Panc1 (cell line): ENCODE measurements at regions not wholly inside any gene's neighbourhood (a gene's known extent, or its start where the extent isn't known, plus 50 kb on each side); places are given as distances from the start of the nearest gene placed in this dataset.

Experiments used
- POLR2AphosphoS5 ChIP-seq: IDR thresholded peaks from 2 replicates; pipeline ENCODE4 v1.6.1; 2012; ENCODE audit warnings: mild to moderate bottlenecking, low read depth, low read length, moderate library complexity
- SIN3A ChIP-seq: IDR thresholded peaks from 2 replicates; pipeline ENCODE4 v1.6.1; 2012; ENCODE audit warnings: low read depth, mild to moderate bottlenecking, low read length, moderate library complexity, borderline replicate concordance; ENCODE audit not compliant: insufficient read depth
- TCF7L2 ChIP-seq: IDR thresholded peaks from 2 replicates; pipeline ENCODE4 v1.6.1; 2011; ENCODE audit warnings: mild to moderate bottlenecking, low read depth, low read length, inconsistent platforms
- TF ChIP-seq, protein P1 (sequence below): fragments of 450-650 bp; IDR thresholded peaks from 2 replicates; pipeline ENCODE4 v1.5.1; 2017; ENCODE audit warnings: mild to moderate bottlenecking
- TF ChIP-seq, protein P2 (sequence below), 2 experiments: IDR thresholded peaks; 2 replicates each; pipeline ENCODE4 v1.6.1; 2011 to 2012; ENCODE audit warnings: low read depth in 2 of 2, control low read depth in 1 of 2, low read length in 1 of 2, mild to moderate bottlenecking in 1 of 2, moderate library complexity in 1 of 2; ENCODE audit not compliant: insufficient read depth in 1 of 2

DNA sequence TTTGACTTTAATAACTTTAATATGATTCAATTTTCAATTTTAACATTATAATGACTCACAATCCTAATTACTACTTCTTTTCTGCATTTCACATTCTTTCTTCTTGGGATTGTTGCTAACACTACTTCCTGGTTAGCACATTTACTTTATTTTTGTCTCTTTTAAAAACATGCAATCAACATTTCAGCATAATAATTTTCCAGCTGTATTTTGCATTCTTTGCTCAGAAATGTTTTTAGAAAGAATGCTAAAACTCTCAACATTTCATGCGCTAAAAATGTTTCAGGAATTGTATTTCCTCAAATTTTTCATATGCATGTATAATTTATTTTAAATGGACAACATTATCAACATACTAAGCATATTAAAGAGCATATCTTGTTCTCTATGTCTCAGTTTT, 1302.1 kb upstream of the GJE1 start:
- TF ChIP-seq, protein P1, sequence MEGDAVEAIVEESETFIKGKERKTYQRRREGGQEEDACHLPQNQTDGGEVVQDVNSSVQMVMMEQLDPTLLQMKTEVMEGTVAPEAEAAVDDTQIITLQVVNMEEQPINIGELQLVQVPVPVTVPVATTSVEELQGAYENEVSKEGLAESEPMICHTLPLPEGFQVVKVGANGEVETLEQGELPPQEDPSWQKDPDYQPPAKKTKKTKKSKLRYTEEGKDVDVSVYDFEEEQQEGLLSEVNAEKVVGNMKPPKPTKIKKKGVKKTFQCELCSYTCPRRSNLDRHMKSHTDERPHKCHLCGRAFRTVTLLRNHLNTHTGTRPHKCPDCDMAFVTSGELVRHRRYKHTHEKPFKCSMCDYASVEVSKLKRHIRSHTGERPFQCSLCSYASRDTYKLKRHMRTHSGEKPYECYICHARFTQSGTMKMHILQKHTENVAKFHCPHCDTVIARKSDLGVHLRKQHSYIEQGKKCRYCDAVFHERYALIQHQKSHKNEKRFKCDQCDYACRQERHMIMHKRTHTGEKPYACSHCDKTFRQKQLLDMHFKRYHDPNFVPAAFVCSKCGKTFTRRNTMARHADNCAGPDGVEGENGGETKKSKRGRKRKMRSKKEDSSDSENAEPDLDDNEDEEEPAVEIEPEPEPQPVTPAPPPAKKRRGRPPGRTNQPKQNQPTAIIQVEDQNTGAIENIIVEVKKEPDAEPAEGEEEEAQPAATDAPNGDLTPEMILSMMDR, result no peak
- no peak for TF ChIP-seq POLR2AphosphoS5
- TF ChIP-seq, protein P2, sequence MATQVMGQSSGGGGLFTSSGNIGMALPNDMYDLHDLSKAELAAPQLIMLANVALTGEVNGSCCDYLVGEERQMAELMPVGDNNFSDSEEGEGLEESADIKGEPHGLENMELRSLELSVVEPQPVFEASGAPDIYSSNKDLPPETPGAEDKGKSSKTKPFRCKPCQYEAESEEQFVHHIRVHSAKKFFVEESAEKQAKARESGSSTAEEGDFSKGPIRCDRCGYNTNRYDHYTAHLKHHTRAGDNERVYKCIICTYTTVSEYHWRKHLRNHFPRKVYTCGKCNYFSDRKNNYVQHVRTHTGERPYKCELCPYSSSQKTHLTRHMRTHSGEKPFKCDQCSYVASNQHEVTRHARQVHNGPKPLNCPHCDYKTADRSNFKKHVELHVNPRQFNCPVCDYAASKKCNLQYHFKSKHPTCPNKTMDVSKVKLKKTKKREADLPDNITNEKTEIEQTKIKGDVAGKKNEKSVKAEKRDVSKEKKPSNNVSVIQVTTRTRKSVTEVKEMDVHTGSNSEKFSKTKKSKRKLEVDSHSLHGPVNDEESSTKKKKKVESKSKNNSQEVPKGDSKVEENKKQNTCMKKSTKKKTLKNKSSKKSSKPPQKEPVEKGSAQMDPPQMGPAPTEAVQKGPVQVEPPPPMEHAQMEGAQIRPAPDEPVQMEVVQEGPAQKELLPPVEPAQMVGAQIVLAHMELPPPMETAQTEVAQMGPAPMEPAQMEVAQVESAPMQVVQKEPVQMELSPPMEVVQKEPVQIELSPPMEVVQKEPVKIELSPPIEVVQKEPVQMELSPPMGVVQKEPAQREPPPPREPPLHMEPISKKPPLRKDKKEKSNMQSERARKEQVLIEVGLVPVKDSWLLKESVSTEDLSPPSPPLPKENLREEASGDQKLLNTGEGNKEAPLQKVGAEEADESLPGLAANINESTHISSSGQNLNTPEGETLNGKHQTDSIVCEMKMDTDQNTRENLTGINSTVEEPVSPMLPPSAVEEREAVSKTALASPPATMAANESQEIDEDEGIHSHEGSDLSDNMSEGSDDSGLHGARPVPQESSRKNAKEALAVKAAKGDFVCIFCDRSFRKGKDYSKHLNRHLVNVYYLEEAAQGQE (IDR thresholded peaks at IDR 0.05; ENCODE audit: insufficient read depth in 1 of 2, low read depth in 2 of 2, low read length in 1 of 2), result no peak
- TF ChIP-seq SIN3A, result no peak
- TF ChIP-seq TCF7L2, result no peak
